ENCODE measurements at regions not wholly inside any gene's neighbourhood (a gene's known extent, or its start where the extent isn't known, plus 50 kb on each side); places are given as distances from the start of the nearest gene placed in this dataset.
"Not testable (repeated sequence)": the region's sequence is repeated elsewhere in the genome, so short reads cannot be mapped to it uniquely, and the experiment has no call there.

- not testable (repeated sequence) for DNase-seq (ENCODE audit: low read depth)
Measured at GRCh38 chr10:60469147-60469546, 79.5 kb upstream of the ANK3 start.

GRCh38 chr10:60467202-60467546 lies 77.5 kb upstream of the ANK3 start:
- DNase-seq (ENCODE audit: low read depth): no peak

- DNase-seq (ENCODE audit: low read depth): no peak
Measured at GRCh38 chr10:60466267-60467201, 76.9 kb upstream of the ANK3 start.

GRCh38 chr10:60465801-60466200 lies 76.1 kb upstream of the ANK3 start:
- DNase-seq (ENCODE audit: low read depth): no peak

GRCh38 chr10:60464659-60465058 lies 75.0 kb upstream of the ANK3 start:
- DNase-seq (ENCODE audit: low read depth): no peak

- no peak for DNase-seq (ENCODE audit: low read depth)
Measured at GRCh38 chr10:60463746-60464145, 74.1 kb upstream of the ANK3 start.

- no peak for DNase-seq (ENCODE audit: low read depth)
Measured at GRCh38 chr10:60461688-60462087, 72.0 kb upstream of the ANK3 start.

- DNase-seq (ENCODE audit: low read depth): no peak
Measured at GRCh38 chr10:60459701-60460457, 70.2 kb upstream of the ANK3 start.

GRCh38 chr10:60456053-60456452 lies 66.4 kb upstream of the ANK3 start:
- DNase-seq (ENCODE audit: low read depth): no peak

GRCh38 chr10:60454336-60454735 lies 64.7 kb upstream of the ANK3 start:
- no peak for DNase-seq (ENCODE audit: low read depth)

- no peak for DNase-seq (ENCODE audit: low read depth)
Measured at GRCh38 chr10:60453036-60453435, 63.4 kb upstream of the ANK3 start.

GRCh38 chr10:60450291-60450690 lies 60.6 kb upstream of the ANK3 start:
- no peak for DNase-seq (ENCODE audit: low read depth)

- no peak for DNase-seq (ENCODE audit: low read depth)
Measured at GRCh38 chr10:60448246-60448645, 58.6 kb upstream of the ANK3 start.

- DNase-seq (ENCODE audit: low read depth): peak; percentile 77
Measured at GRCh38 chr10:60446851-60447250, 57.2 kb upstream of the ANK3 start.

- no peak for DNase-seq (ENCODE audit: low read depth)
Measured at GRCh38 chr10:60446070-60446833, 56.6 kb upstream of the ANK3 start.

GRCh38 chr10:60444494-60445064 lies 54.9 kb upstream of the ANK3 start:
- DNase-seq (ENCODE audit: low read depth): peak; percentile 57

- DNase-seq (ENCODE audit: low read depth): no peak
Measured at GRCh38 chr10:60443346-60443745, 53.7 kb upstream of the ANK3 start.

- DNase-seq (ENCODE audit: low read depth): no peak
Measured at GRCh38 chr10:60441515-60441914, 51.8 kb upstream of the ANK3 start.

GRCh38 chr10:60439641-60440040 lies 50.0 kb upstream of the ANK3 start:
- no peak for DNase-seq (ENCODE audit: low read depth)
